Keratinocyte (primary cell): ENCODE measurements at regions not wholly inside any gene's neighbourhood (a gene's known extent, or its start where the extent isn't known, plus 50 kb on each side); places are given as distances from the start of the nearest gene placed in this dataset.

ENCODE experiments used
- EZH2 ChIP-seq: IDR thresholded peaks from one replicate; pipeline ENCODE4 v1.6.1; 2012; ENCODE audit warnings: inconsistent platforms, mild to moderate bottlenecking, low read length, moderate library complexity
- TF ChIP-seq, protein P1 (sequence below), 3 experiments: IDR thresholded peaks in 1 of 3; conservative IDR thresholded peaks in 1 of 3; optimal IDR thresholded peaks in 1 of 3; 2 replicates in 2 of 3; 3 replicates in 1 of 3; pipeline versions ENCODE3 to v1.5.1; 2011; ENCODE audit warnings: low read length in 3 of 3, mild to moderate bottlenecking in 3 of 3, moderate library complexity in 2 of 3, control low read depth in 1 of 3, inconsistent platforms in 1 of 3; ENCODE audit not compliant: insufficient read depth in 2 of 3; ENCODE audit errors: extremely low read depth in 1 of 3

DNA sequence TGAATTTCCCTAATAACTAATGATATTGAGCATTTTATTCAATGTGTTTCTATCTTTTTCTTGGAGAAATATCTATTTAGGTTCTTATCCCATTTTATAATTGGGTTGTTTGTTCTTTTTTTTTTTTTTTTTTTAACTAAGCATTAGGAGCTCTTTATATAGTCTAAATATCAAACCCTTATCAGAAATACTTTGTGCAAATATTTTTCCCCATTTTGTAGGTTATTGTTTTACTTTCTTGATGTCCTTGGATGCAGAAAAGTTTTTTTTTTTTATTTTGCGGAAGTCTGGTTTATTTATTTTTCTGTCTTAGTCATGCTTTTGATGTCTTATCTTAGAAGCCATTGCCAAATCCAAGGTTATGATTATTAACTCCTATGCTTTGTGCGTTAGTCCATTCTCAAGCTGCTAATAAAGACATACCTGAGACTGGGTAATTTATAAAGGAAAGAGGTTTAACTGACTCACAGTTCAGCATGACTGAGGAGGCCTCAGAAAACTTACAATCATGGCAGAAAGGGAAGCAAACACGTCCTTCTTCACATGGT lies 434.3 kb upstream of the TBX3 start:
- TF ChIP-seq, protein P1, sequence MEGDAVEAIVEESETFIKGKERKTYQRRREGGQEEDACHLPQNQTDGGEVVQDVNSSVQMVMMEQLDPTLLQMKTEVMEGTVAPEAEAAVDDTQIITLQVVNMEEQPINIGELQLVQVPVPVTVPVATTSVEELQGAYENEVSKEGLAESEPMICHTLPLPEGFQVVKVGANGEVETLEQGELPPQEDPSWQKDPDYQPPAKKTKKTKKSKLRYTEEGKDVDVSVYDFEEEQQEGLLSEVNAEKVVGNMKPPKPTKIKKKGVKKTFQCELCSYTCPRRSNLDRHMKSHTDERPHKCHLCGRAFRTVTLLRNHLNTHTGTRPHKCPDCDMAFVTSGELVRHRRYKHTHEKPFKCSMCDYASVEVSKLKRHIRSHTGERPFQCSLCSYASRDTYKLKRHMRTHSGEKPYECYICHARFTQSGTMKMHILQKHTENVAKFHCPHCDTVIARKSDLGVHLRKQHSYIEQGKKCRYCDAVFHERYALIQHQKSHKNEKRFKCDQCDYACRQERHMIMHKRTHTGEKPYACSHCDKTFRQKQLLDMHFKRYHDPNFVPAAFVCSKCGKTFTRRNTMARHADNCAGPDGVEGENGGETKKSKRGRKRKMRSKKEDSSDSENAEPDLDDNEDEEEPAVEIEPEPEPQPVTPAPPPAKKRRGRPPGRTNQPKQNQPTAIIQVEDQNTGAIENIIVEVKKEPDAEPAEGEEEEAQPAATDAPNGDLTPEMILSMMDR (optimal IDR thresholded peaks at IDR 0.05 in 1 of 3, IDR thresholded peaks at IDR 0.05 in 1 of 3, conservative IDR thresholded peaks at IDR 0.05 in 1 of 3; ENCODE audit: extremely low read depth in 1 of 3, insufficient read depth in 2 of 3, low read length in 3 of 3): no peak
- TF ChIP-seq EZH2: no peak
